Colonic mucosa (tissue), 4 donors: ENCODE measurements at regions not wholly inside any gene's neighbourhood (a gene's known extent, or its start where the extent isn't known, plus 50 kb on each side); places are given as distances from the start of the nearest gene placed in this dataset.

Experiments
- DNase-seq: peaks from one replicate; pipeline ENCODE4 v3.0.0-alpha.2; 2020
- H3K27ac ChIP-seq: fragments of 200-600 bp; one replicate; pipeline ENCODE4 v1.8.0; 2021
- H3K27me3 ChIP-seq: fragments of 200-600 bp; one replicate; pipeline ENCODE4 v1.8.0; 2021
- H3K36me3 ChIP-seq: fragments of 200-600 bp; one replicate; pipeline ENCODE4 v1.8.0; 2021
- H3K4me1 ChIP-seq: fragments of 200-600 bp; one replicate; pipeline ENCODE4 v1.8.0; 2021; ENCODE audit warnings: mild to moderate bottlenecking
- H3K4me3 ChIP-seq: fragments of 200-600 bp; one replicate; pipeline ENCODE4 v1.8.0; 2021
- H3K9ac ChIP-seq, 2 donors: one replicate each; pipeline ENCODE4 v1.7.0; 2013; ENCODE audit warnings: control low read depth in 2 of 2, low read depth in 2 of 2, low read length in 2 of 2
- H3K9me3 ChIP-seq: fragments of 200-600 bp; one replicate; pipeline ENCODE4 v1.8.0; 2021
- CTCF ChIP-seq: fragments of 200-600 bp; IDR thresholded peaks from one replicate; pipeline ENCODE4 v1.8.0; 2022; ENCODE audit warnings: antibody characterized with exemption, mild to moderate bottlenecking
- intact Hi-C: fragments of 100-400 bp; cut with DNase I; formaldehyde crosslinking; loops from one replicate; pipeline ENCODE4 v1.14.1; 2022
- donor health status: healthy.
- donor health status: DM: no; HTN: no; CAD: no.
- donor health status: DM: no; HTN: no; CAD: no.

GRCh38 chr5:145708169-145708568, 127.0 kb downstream of the PRELID2 start:
- Histone ChIP-seq H3K27me3 (no peaks in the 10 kb centered on the region), H3K36me3 (no peaks in the 10 kb centered on the region), H3K27ac (no peak overlapping the region), H3K4me1 (no peaks in the 10 kb centered on the region), H3K9me3 (no peaks in the 10 kb centered on the region), H3K9ac (no peak overlapping the region), H3K4me3 (no peak overlapping the region)
- intact Hi-C loops, result no loop called here
- DNase-seq, result no peak
- no peak for TF ChIP-seq CTCF

- no peak for TF ChIP-seq CTCF
- H3K4me3 ChIP-seq, result no peak overlapping the region
- H3K36me3 ChIP-seq, result no peaks in the 10 kb centered on the region
- H3K27ac ChIP-seq, result no peak overlapping the region
- H3K4me1 ChIP-seq, result no peaks in the 10 kb centered on the region
- no peaks in the 10 kb centered on the region for H3K27me3 ChIP-seq
- no peak overlapping the region for H3K9ac ChIP-seq
- intact Hi-C loops, result no loop called here
- H3K9me3 ChIP-seq, result no peaks in the 10 kb centered on the region
- DNase-seq, result no peak
These were observed 130.4 kb downstream of the PRELID2 start for GRCh38 chr5:145704724-145705123.

- H3K9ac ChIP-seq, result no peak overlapping the region
- no peaks in the 10 kb centered on the region for H3K4me1 ChIP-seq
- no peak overlapping the region for H3K4me3 ChIP-seq
- intact Hi-C loops, result no loop called here
- no peak for TF ChIP-seq CTCF
- H3K27me3 ChIP-seq, result no peaks in the 10 kb centered on the region
- no peak for DNase-seq
- H3K9me3 ChIP-seq, result no peaks in the 10 kb centered on the region
- H3K27ac ChIP-seq, result no peak overlapping the region
- H3K36me3 ChIP-seq, result no peaks in the 10 kb centered on the region
These were observed 131.3 kb downstream of the PRELID2 start for GRCh38 chr5:145703856-145704255.

DNA sequence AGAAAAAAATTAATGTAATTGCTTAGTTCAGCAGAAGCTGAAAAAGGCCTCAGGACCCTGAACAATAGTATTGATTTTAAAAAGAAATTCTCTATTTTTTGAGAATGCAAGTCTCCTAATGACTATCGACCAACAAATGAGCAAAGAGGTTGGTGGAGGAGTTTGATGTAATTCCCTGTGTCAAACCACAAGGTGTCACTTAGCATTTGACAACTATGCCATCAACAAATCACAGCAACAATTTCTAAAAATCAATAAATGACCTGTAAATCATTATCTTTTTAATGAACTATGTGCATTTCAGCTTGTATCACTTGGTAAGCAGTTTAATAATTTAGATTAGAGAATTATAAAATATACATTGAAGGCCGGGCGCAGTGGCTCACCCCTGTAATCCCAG, 133.7 kb downstream of the PRELID2 start:
- H3K27ac ChIP-seq, result no peak overlapping the region
- no peak for DNase-seq
- H3K36me3 ChIP-seq, result no peaks in the 10 kb centered on the region
- H3K27me3 ChIP-seq, result no peaks in the 10 kb centered on the region
- H3K9me3 ChIP-seq, result no peaks in the 10 kb centered on the region
- no peak for TF ChIP-seq CTCF
- intact Hi-C loops, result no loop called here
- no peak overlapping the region for H3K4me3 ChIP-seq
- no peak overlapping the region for H3K9ac ChIP-seq
- H3K4me1 ChIP-seq, result no peaks in the 10 kb centered on the region

- H3K27ac ChIP-seq, result no peak overlapping the region
- intact Hi-C loops, result loop anchor here (10.0 kb wide), 1 partner anchor 125 kb away; no protein-coding TSS in a partner anchor
- H3K4me1 ChIP-seq, result no peaks in the 10 kb centered on the region
- H3K9ac ChIP-seq, result no peak overlapping the region
- H3K27me3 ChIP-seq, result no peaks in the 10 kb centered on the region
- no peaks in the 10 kb centered on the region for H3K9me3 ChIP-seq
- no peak for DNase-seq
- no peaks in the 10 kb centered on the region for H3K36me3 ChIP-seq
- H3K4me3 ChIP-seq, result no peak overlapping the region
- no peak for TF ChIP-seq CTCF
These were observed 135.3 kb downstream of the PRELID2 start for GRCh38 chr5:145699846-145700245.
